ENCODE measurements at regions not wholly inside any gene's neighbourhood (a gene's known extent, or its start where the extent isn't known, plus 50 kb on each side); places are given as distances from the start of the nearest gene placed in this dataset.

DNA sequence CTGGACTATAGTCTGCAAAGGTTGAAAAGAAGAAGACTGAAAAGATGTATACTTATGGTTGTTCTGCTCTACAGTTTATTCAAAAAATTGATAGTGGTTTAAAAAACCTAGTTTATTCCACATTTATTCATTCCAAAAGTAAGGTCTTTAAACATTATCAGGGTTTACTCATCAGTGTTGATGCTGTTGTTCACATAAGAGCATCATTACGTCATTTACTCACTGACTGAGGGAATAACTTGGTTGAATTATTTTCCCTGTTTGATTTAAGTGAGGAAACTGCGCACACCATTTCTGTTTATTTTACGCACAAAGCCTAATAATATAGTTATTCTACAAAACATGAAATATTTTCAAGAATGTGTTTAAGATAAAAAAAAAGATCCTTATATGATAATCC lies 303.1 kb upstream of the PRKD1 start:
- no peak overlapping the region for H3K27ac Mint-ChIP-seq
- no peak overlapping the region for H3K4me3 Mint-ChIP-seq (ENCODE audit: low read depth)
- H3K27me3 Mint-ChIP-seq, result no peaks in the 10 kb centered on the region
- TF ChIP-seq, protein P1, sequence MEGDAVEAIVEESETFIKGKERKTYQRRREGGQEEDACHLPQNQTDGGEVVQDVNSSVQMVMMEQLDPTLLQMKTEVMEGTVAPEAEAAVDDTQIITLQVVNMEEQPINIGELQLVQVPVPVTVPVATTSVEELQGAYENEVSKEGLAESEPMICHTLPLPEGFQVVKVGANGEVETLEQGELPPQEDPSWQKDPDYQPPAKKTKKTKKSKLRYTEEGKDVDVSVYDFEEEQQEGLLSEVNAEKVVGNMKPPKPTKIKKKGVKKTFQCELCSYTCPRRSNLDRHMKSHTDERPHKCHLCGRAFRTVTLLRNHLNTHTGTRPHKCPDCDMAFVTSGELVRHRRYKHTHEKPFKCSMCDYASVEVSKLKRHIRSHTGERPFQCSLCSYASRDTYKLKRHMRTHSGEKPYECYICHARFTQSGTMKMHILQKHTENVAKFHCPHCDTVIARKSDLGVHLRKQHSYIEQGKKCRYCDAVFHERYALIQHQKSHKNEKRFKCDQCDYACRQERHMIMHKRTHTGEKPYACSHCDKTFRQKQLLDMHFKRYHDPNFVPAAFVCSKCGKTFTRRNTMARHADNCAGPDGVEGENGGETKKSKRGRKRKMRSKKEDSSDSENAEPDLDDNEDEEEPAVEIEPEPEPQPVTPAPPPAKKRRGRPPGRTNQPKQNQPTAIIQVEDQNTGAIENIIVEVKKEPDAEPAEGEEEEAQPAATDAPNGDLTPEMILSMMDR (IDR thresholded peaks at IDR 0.05; ENCODE audit: unreplicated experiment), result no peak
- no peak for DNase-seq (ENCODE audit: low spot score, unreplicated experiment)
- no peaks in the 10 kb centered on the region for H3K9me3 Mint-ChIP-seq (ENCODE audit: low read depth)
- H3K4me1 Mint-ChIP-seq (ENCODE audit: low read depth), result no peaks in the 10 kb centered on the region
- no peaks in the 10 kb centered on the region for H3K36me3 Mint-ChIP-seq (ENCODE audit: insufficient read depth)

DNA sequence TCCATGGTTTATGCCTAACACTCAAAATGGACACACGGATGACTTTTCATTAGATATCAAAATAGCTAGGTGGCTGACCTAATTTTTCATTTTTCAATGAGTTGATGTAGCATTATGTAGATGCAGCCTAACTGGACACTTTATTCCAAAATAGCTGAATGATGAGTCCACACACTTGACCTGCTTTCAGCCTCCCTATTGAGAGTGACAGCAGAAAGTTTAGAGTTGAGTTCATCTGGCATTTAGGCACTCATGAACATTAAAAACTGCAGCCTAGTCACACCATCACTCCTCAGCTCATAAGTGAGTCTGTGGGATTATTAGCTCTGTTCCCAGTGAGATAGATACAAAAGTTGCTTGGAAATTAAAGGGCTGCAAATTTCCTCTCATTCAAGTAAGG lies 307.3 kb upstream of the PRKD1 start:
- H3K27ac Mint-ChIP-seq, result no peak overlapping the region
- H3K27me3 Mint-ChIP-seq, result no peaks in the 10 kb centered on the region

DNA sequence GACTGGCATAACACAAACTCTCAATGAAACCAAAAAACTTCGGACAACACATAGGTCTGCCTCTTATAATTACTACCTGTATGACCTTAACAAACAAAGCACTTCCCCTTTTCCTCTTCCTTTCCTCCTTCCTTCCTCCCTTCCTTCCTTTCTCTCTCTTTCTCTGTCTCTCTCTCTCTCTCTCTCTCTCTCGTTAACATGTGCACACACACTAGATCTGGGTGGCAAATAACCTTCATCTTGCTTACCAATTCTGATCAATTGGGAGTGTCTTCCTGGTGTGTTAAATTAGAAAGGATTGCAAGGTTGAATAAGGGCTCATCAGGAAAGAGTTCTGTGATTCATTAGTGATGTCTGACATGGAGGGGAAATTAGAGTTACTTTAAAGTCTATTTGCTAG lies 307.8 kb upstream of the PRKD1 start:
- TF ChIP-seq, protein P1 (IDR thresholded peaks at IDR 0.05; ENCODE audit: unreplicated experiment), result no peak
- H3K9me3 Mint-ChIP-seq (ENCODE audit: low read depth), result no peaks in the 10 kb centered on the region
- peaks cover 7% of the 10 kb centered on the region for H3K4me1 Mint-ChIP-seq (ENCODE audit: low read depth)
- no peak overlapping the region for H3K4me3 Mint-ChIP-seq (ENCODE audit: low read depth)
- H3K27me3 Mint-ChIP-seq, result no peaks in the 10 kb centered on the region
- H3K36me3 Mint-ChIP-seq (ENCODE audit: insufficient read depth), result no peaks in the 10 kb centered on the region
- DNase-seq (ENCODE audit: low spot score, unreplicated experiment), result no peak
- no peak overlapping the region for H3K27ac Mint-ChIP-seq

More for the DNA sequence above, 307.3 kb upstream of the PRKD1 start:
- no peak for DNase-seq (ENCODE audit: low spot score, unreplicated experiment)
- TF ChIP-seq, protein P1 (IDR thresholded peaks at IDR 0.05; ENCODE audit: unreplicated experiment), result no peak
- H3K4me1 Mint-ChIP-seq (ENCODE audit: low read depth), result peaks cover 4% of the 10 kb centered on the region
- no peak overlapping the region for H3K4me3 Mint-ChIP-seq (ENCODE audit: low read depth)
- H3K36me3 Mint-ChIP-seq (ENCODE audit: insufficient read depth), result no peaks in the 10 kb centered on the region
- H3K9me3 Mint-ChIP-seq (ENCODE audit: low read depth), result no peaks in the 10 kb centered on the region

- no peaks in the 10 kb centered on the region for H3K36me3 Mint-ChIP-seq (ENCODE audit: insufficient read depth)
- no peaks in the 10 kb centered on the region for H3K27me3 Mint-ChIP-seq
- TF ChIP-seq, protein P1 (IDR thresholded peaks at IDR 0.05; ENCODE audit: unreplicated experiment), result no peak
- H3K4me1 Mint-ChIP-seq (ENCODE audit: low read depth), result peaks cover 20% of the 10 kb centered on the region
- no peak overlapping the region for H3K4me3 Mint-ChIP-seq (ENCODE audit: low read depth)
- H3K9me3 Mint-ChIP-seq (ENCODE audit: low read depth), result no peaks in the 10 kb centered on the region
- DNase-seq (ENCODE audit: low spot score, unreplicated experiment), result no peak
- H3K27ac Mint-ChIP-seq, result no peak overlapping the region
Measured at GRCh38 chr14:30238936-30239335, 311.3 kb upstream of the PRKD1 start.

DNA sequence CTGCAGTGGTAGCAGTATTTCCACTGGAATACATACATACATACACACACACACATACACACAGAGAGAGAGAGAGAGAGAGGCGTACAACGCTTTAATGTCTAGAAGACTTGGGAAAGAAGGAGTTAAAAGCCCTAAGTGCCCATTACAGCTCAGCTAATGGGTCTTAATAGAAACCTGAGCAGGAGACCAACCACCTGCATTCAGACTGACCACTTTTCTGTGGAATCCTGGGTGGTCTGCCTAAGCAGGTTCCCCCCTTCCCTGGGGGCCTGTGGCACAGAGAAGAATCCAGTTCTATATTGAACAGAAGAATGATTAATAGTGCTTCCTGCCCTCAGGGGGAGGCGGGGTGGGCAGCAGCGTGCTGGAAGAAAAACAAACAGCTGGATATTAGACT lies 312.4 kb upstream of the PRKD1 start:
- H3K4me3 Mint-ChIP-seq (ENCODE audit: low read depth), result no peak overlapping the region
- H3K27ac Mint-ChIP-seq, result peak overlapping the region; percentile 65
- TF ChIP-seq, protein P1 (IDR thresholded peaks at IDR 0.05; ENCODE audit: unreplicated experiment), result no peak

More for the DNA sequence above, 312.4 kb upstream of the PRKD1 start:
- Mint-ChIP-seq H3K27me3 (no peaks in the 10 kb centered on the region), H3K4me1 (ENCODE audit: low read depth) (peaks cover 20% of the 10 kb centered on the region), H3K36me3 (ENCODE audit: insufficient read depth) (no peaks in the 10 kb centered on the region), H3K9me3 (ENCODE audit: low read depth) (no peaks in the 10 kb centered on the region)
- no peak for DNase-seq (ENCODE audit: low spot score, unreplicated experiment)

Measured in progenitor cell of endocrine pancreas (in vitro differentiated cells).